Panc1 (cell line): ENCODE measurements at regions not wholly inside any gene's neighbourhood (a gene's known extent, or its start where the extent isn't known, plus 50 kb on each side); places are given as distances from the start of the nearest gene placed in this dataset.

Experiments used
- POLR2AphosphoS5 ChIP-seq: IDR thresholded peaks from 2 replicates; pipeline ENCODE4 v1.6.1; 2012; ENCODE audit warnings: mild to moderate bottlenecking, low read depth, low read length, moderate library complexity
- TCF7L2 ChIP-seq: IDR thresholded peaks from 2 replicates; pipeline ENCODE4 v1.6.1; 2011; ENCODE audit warnings: mild to moderate bottlenecking, low read depth, low read length, inconsistent platforms
- TF ChIP-seq, protein P1 (sequence below): fragments of 450-650 bp; IDR thresholded peaks from 2 replicates; pipeline ENCODE4 v1.5.1; 2017; ENCODE audit warnings: mild to moderate bottlenecking
- TF ChIP-seq, protein P2 (sequence below), 2 experiments: IDR thresholded peaks; 2 replicates each; pipeline ENCODE4 v1.6.1; 2011 to 2012; ENCODE audit warnings: low read depth in 2 of 2, control low read depth in 1 of 2, low read length in 1 of 2, mild to moderate bottlenecking in 1 of 2, moderate library complexity in 1 of 2; ENCODE audit not compliant: insufficient read depth in 1 of 2

DNA sequence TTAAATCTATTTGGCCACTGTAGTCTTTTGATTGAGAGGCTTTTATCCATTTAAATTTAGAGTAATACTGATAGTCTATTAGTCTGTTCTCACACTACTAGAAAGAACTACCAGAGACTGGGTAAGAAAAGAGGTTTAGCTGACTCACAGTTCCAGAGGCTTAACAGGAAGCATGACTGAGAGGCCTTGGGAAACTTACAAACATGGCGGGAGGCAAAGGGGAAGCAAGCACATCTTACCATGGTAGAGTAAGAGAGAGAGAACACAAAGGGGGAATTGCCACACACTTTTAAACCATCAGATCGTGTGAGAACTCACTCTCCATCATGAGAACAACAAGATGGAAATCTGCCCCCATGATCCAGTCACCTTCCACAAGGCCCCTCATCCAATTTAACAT lies 410.9 kb downstream of the PDGFC start:
- TF ChIP-seq, protein P1, sequence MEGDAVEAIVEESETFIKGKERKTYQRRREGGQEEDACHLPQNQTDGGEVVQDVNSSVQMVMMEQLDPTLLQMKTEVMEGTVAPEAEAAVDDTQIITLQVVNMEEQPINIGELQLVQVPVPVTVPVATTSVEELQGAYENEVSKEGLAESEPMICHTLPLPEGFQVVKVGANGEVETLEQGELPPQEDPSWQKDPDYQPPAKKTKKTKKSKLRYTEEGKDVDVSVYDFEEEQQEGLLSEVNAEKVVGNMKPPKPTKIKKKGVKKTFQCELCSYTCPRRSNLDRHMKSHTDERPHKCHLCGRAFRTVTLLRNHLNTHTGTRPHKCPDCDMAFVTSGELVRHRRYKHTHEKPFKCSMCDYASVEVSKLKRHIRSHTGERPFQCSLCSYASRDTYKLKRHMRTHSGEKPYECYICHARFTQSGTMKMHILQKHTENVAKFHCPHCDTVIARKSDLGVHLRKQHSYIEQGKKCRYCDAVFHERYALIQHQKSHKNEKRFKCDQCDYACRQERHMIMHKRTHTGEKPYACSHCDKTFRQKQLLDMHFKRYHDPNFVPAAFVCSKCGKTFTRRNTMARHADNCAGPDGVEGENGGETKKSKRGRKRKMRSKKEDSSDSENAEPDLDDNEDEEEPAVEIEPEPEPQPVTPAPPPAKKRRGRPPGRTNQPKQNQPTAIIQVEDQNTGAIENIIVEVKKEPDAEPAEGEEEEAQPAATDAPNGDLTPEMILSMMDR: no peak
- TF ChIP-seq, protein P2, sequence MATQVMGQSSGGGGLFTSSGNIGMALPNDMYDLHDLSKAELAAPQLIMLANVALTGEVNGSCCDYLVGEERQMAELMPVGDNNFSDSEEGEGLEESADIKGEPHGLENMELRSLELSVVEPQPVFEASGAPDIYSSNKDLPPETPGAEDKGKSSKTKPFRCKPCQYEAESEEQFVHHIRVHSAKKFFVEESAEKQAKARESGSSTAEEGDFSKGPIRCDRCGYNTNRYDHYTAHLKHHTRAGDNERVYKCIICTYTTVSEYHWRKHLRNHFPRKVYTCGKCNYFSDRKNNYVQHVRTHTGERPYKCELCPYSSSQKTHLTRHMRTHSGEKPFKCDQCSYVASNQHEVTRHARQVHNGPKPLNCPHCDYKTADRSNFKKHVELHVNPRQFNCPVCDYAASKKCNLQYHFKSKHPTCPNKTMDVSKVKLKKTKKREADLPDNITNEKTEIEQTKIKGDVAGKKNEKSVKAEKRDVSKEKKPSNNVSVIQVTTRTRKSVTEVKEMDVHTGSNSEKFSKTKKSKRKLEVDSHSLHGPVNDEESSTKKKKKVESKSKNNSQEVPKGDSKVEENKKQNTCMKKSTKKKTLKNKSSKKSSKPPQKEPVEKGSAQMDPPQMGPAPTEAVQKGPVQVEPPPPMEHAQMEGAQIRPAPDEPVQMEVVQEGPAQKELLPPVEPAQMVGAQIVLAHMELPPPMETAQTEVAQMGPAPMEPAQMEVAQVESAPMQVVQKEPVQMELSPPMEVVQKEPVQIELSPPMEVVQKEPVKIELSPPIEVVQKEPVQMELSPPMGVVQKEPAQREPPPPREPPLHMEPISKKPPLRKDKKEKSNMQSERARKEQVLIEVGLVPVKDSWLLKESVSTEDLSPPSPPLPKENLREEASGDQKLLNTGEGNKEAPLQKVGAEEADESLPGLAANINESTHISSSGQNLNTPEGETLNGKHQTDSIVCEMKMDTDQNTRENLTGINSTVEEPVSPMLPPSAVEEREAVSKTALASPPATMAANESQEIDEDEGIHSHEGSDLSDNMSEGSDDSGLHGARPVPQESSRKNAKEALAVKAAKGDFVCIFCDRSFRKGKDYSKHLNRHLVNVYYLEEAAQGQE (IDR thresholded peaks at IDR 0.05; ENCODE audit: insufficient read depth in 1 of 2, low read depth in 2 of 2, low read length in 1 of 2): no peak
- TF ChIP-seq POLR2AphosphoS5: no peak
- no peak for TF ChIP-seq TCF7L2
